Left lung (tissue), 4 donors: ENCODE measurements at regions not wholly inside any gene's neighbourhood (a gene's known extent, or its start where the extent isn't known, plus 50 kb on each side); places are given as distances from the start of the nearest gene placed in this dataset.

ENCODE experiments used
- ATAC-seq: fragments of 200-7000 bp; cut with Tn5 transposase; one replicate; pipeline ENCODE4 v1.9.1; 2020; ENCODE audit warnings: moderate library complexity
- DNase-seq, 4 donors: peaks; one replicate each; pipeline ENCODE4 v3.0.0-alpha.2; 2013 to 2020
- H3K27ac ChIP-seq, 2 donors: fragments of 200-600 bp; sonication (generic) in 1 of 2; one replicate each; pipeline versions ENCODE4 v1.5.0 to v1.8.0; 2020 to 2021
- H3K27me3 ChIP-seq, 2 donors: fragments of 200-600 bp; sonication (generic) in 1 of 2; one replicate each; pipeline versions ENCODE4 v1.5.0 to v1.8.0; 2020 to 2021
- H3K36me3 ChIP-seq, 2 donors: fragments of 200-600 bp; sonication (generic) in 1 of 2; one replicate each; pipeline versions ENCODE4 v1.5.0 to v1.8.0; 2020 to 2021
- H3K4me1 ChIP-seq, 2 donors: fragments of 200-600 bp; one replicate each; pipeline ENCODE4 v1.8.0; 2021
- H3K4me3 ChIP-seq, 2 donors: fragments of 200-600 bp; sonication (generic) in 1 of 2; one replicate each; pipeline versions ENCODE4 v1.5.0 to v1.8.0; 2020 to 2021; ENCODE audit warnings: mild to moderate bottlenecking in 1 of 2
- H3K9me3 ChIP-seq, 2 donors: fragments of 200-600 bp; sonication (generic) in 1 of 2; one replicate each; pipeline versions ENCODE4 v1.5.0 to v1.8.0; 2020 to 2021
- CTCF ChIP-seq, 2 donors: fragments of 200-600 bp; sonication (generic) in 1 of 2; IDR thresholded peaks; one replicate each; pipeline versions ENCODE4 v1.5.0 to v1.8.0; 2021; ENCODE audit warnings: antibody characterized with exemption in 2 of 2
- intact Hi-C, 2 donors: fragments of 100-400 bp; cut with DNase I; formaldehyde crosslinking; loops; one replicate each; pipeline versions ENCODE4 v1.11.2 to v1.14.2; 2022
- donor health status: DM: no; HTN: yes; CAD: no.
- donor health status: DM: no; HTN: no; CAD: no.

- ATAC-seq, result no peak
- no peak for TF ChIP-seq CTCF (IDR thresholded peaks at IDR 0.05)
- Histone ChIP-seq H3K4me3 (no peak overlapping the region), H3K36me3 (no peaks in the 10 kb centered on the region), H3K4me1 (no peaks in the 10 kb centered on the region), H3K27ac (no peak overlapping the region), H3K27me3 (no peaks in the 10 kb centered on the region), H3K9me3 (no peaks in the 10 kb centered on the region)
- intact Hi-C loops, result no loop called here
- DNase-seq, result no peak
Measured at GRCh38 chr11:92775003-92775676, 194.3 kb upstream of the MTNR1B start.

- DNase-seq, result peak in 1 of 4 donors; percentile 41
- Histone ChIP-seq H3K9me3 (no peaks in the 10 kb centered on the region), H3K4me1 (no peaks in the 10 kb centered on the region), H3K36me3 (no peaks in the 10 kb centered on the region), H3K27ac (no peak overlapping the region), H3K4me3 (no peak overlapping the region), H3K27me3 (no peaks in the 10 kb centered on the region)
- no peak for TF ChIP-seq CTCF (IDR thresholded peaks at IDR 0.05)
- intact Hi-C loops, result no loop called here
- peak; percentile 93 for ATAC-seq
Measured at GRCh38 chr11:92776676-92777075, 192.8 kb upstream of the MTNR1B start.

- intact Hi-C loops, result no loop called here
- H3K27ac ChIP-seq, result no peak overlapping the region
- H3K9me3 ChIP-seq, result no peaks in the 10 kb centered on the region
- TF ChIP-seq CTCF (IDR thresholded peaks at IDR 0.05), result no peak
- no peak overlapping the region for H3K4me3 ChIP-seq
- H3K27me3 ChIP-seq, result no peaks in the 10 kb centered on the region
- no peaks in the 10 kb centered on the region for H3K4me1 ChIP-seq
- ATAC-seq, result no peak
- no peaks in the 10 kb centered on the region for H3K36me3 ChIP-seq
- no peak for DNase-seq
Measured at GRCh38 chr11:92779746-92780145, 189.7 kb upstream of the MTNR1B start.

GRCh38 chr11:92781151-92781550 lies 188.3 kb upstream of the MTNR1B start:
- H3K4me3 ChIP-seq, result no peak overlapping the region
- intact Hi-C loops, result no loop called here
- no peaks in the 10 kb centered on the region for H3K36me3 ChIP-seq
- H3K4me1 ChIP-seq, result no peaks in the 10 kb centered on the region
- no peak for TF ChIP-seq CTCF (IDR thresholded peaks at IDR 0.05)
- no peak overlapping the region for H3K27ac ChIP-seq
- H3K9me3 ChIP-seq, result no peaks in the 10 kb centered on the region
- no peak for DNase-seq
- no peaks in the 10 kb centered on the region for H3K27me3 ChIP-seq
- no peak for ATAC-seq

- H3K27ac ChIP-seq, result no peak overlapping the region
- H3K36me3 ChIP-seq, result no peaks in the 10 kb centered on the region
- no peaks in the 10 kb centered on the region for H3K27me3 ChIP-seq
- no peaks in the 10 kb centered on the region for H3K4me1 ChIP-seq
- TF ChIP-seq CTCF (IDR thresholded peaks at IDR 0.05), result no peak
- ATAC-seq (no peak), DNase-seq (no peak)
- H3K9me3 ChIP-seq, result no peaks in the 10 kb centered on the region
- H3K4me3 ChIP-seq, result no peak overlapping the region
- intact Hi-C loops, result no loop called here
Measured at GRCh38 chr11:92782806-92783205, 186.6 kb upstream of the MTNR1B start.
